H1 (cell line): ENCODE measurements at regions not wholly inside any gene's neighbourhood (a gene's known extent, or its start where the extent isn't known, plus 50 kb on each side); places are given as distances from the start of the nearest gene placed in this dataset.

Experiments
- CHD2 ChIP-seq: IDR thresholded peaks from 2 replicates; pipeline ENCODE4 v1.6.1; 2012; ENCODE audit warnings: low read length, improper control_type of control experiment
- EP300 ChIP-seq, 2 experiments: IDR thresholded peaks; 1 replicate in 1 of 2; 2 replicates in 1 of 2; pipeline ENCODE4 v1.6.1; 2011 to 2012; ENCODE audit warnings: low read depth in 2 of 2, low read length in 2 of 2, mild to moderate bottlenecking in 2 of 2, borderline replicate concordance in 1 of 2, inconsistent platforms in 1 of 2, moderate library complexity in 1 of 2
- HDAC2 ChIP-seq, 2 experiments: fragments of 300-600 bp in 1 of 2; sonication (generic) in 1 of 2; IDR thresholded peaks; 2 replicates each; pipeline ENCODE4 v1.6.1; 2011 to 2012; ENCODE audit warnings: low read depth in 2 of 2, low read length in 2 of 2, mild to moderate bottlenecking in 2 of 2, moderate library complexity in 2 of 2, borderline replicate concordance in 1 of 2, inconsistent platforms in 1 of 2
- POLR2A ChIP-seq, 2 experiments: IDR thresholded peaks; 1 replicate in 1 of 2; 2 replicates in 1 of 2; pipeline ENCODE4 v1.6.1; 2011; ENCODE audit warnings: low read depth in 2 of 2, low read length in 2 of 2, mild to moderate bottlenecking in 2 of 2; ENCODE audit errors: control extremely low read depth in 1 of 2
- POLR2AphosphoS5 ChIP-seq: IDR thresholded peaks from 2 replicates; pipeline ENCODE4 v1.6.1; 2011; ENCODE audit warnings: low read depth, low read length
- SIN3A ChIP-seq, 2 experiments: IDR thresholded peaks in 1 of 2; conservative IDR thresholded peaks in 1 of 2; 2 replicates each; pipeline ENCODE4 v1.6.1; 2011 to 2012; ENCODE audit warnings: low read length in 2 of 2, improper control_type of control experiment in 1 of 2, low read depth in 1 of 2, mild to moderate bottlenecking in 1 of 2
- SIX5 ChIP-seq: IDR thresholded peaks from 2 replicates; pipeline ENCODE4 v1.6.1; 2011; ENCODE audit warnings: mild to moderate bottlenecking, low read depth, low read length
- TAF1 ChIP-seq: IDR thresholded peaks from 2 replicates; pipeline ENCODE4 v1.6.1; 2011; ENCODE audit warnings: mild to moderate bottlenecking, low read depth, low read length
- TF ChIP-seq, protein P1 (sequence below), 3 experiments: IDR thresholded peaks; 1 replicate in 2 of 3; 2 replicates in 1 of 3; pipeline versions ENCODE4 v1.5.1 to v1.6.1; 2011; ENCODE audit warnings: low read length in 3 of 3, mild to moderate bottlenecking in 3 of 3, inconsistent platforms in 2 of 3, low read depth in 1 of 3, moderate library complexity in 1 of 3; ENCODE audit not compliant: insufficient read depth in 1 of 3; ENCODE audit errors: control extremely low read depth in 1 of 3
- TF ChIP-seq, protein P2 (sequence below): IDR thresholded peaks from 2 replicates; pipeline ENCODE4 v1.6.1; 2012; ENCODE audit warnings: inconsistent platforms
- TF ChIP-seq, protein P3 (sequence below): IDR thresholded peaks from 2 replicates; pipeline ENCODE4 v1.6.1; 2012; ENCODE audit warnings: inconsistent platforms

DNA sequence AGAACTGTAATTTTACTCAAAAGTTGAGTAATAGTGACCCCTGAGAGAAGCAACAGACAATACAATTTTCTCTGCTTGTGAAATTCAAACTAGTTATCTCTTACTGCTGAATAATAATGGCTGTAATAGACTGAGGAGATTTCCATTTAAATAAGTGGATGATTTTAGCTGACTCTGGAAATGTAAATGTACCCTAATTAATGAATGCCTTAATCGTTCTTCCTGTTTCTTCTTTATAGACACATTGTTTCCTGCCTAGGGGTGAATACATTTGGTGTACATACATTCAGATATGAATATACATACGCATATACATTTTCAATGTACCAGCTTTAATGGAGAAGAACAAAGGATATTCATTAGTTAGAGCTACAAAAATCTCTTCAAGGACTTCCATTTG is 611.9 kb downstream of the TFAP2B start:
- no peak for TF ChIP-seq SIX5
- no peak for TF ChIP-seq EP300 (IDR thresholded peaks at IDR 0.05; ENCODE audit: borderline replicate concordance in 1 of 2, low read depth in 2 of 2, low read length in 2 of 2)
- TF ChIP-seq TAF1: no peak
- TF ChIP-seq, protein P1, sequence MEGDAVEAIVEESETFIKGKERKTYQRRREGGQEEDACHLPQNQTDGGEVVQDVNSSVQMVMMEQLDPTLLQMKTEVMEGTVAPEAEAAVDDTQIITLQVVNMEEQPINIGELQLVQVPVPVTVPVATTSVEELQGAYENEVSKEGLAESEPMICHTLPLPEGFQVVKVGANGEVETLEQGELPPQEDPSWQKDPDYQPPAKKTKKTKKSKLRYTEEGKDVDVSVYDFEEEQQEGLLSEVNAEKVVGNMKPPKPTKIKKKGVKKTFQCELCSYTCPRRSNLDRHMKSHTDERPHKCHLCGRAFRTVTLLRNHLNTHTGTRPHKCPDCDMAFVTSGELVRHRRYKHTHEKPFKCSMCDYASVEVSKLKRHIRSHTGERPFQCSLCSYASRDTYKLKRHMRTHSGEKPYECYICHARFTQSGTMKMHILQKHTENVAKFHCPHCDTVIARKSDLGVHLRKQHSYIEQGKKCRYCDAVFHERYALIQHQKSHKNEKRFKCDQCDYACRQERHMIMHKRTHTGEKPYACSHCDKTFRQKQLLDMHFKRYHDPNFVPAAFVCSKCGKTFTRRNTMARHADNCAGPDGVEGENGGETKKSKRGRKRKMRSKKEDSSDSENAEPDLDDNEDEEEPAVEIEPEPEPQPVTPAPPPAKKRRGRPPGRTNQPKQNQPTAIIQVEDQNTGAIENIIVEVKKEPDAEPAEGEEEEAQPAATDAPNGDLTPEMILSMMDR (IDR thresholded peaks at IDR 0.05; ENCODE audit: control extremely low read depth in 1 of 3, insufficient read depth in 1 of 3, low read depth in 1 of 3, low read length in 3 of 3): no peak
- no peak for TF ChIP-seq HDAC2 (IDR thresholded peaks at IDR 0.05; ENCODE audit: borderline replicate concordance in 1 of 2, low read depth in 2 of 2, low read length in 2 of 2)
- TF ChIP-seq SIN3A (conservative IDR thresholded peaks at IDR 0.05 in 1 of 2, IDR thresholded peaks at IDR 0.05 in 1 of 2; ENCODE audit: low read depth in 1 of 2, low read length in 2 of 2): no peak
- no peak for TF ChIP-seq POLR2AphosphoS5
- TF ChIP-seq CHD2: no peak
- TF ChIP-seq POLR2A (IDR thresholded peaks at IDR 0.05; ENCODE audit: control extremely low read depth in 1 of 2, low read depth in 2 of 2, low read length in 2 of 2): no peak
- TF ChIP-seq, protein P2, sequence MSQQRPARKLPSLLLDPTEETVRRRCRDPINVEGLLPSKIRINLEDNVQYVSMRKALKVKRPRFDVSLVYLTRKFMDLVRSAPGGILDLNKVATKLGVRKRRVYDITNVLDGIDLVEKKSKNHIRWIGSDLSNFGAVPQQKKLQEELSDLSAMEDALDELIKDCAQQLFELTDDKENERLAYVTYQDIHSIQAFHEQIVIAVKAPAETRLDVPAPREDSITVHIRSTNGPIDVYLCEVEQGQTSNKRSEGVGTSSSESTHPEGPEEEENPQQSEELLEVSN: no peak
- TF ChIP-seq, protein P3, sequence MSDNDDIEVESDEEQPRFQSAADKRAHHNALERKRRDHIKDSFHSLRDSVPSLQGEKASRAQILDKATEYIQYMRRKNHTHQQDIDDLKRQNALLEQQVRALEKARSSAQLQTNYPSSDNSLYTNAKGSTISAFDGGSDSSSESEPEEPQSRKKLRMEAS: no peak
